RWPE1 (cell line): ENCODE measurements at regions not wholly inside any gene's neighbourhood (a gene's known extent, or its start where the extent isn't known, plus 50 kb on each side); places are given as distances from the start of the nearest gene placed in this dataset.

ENCODE experiments used
- CTCF ChIA-PET: fragments of 350-600 bp; sonication (Branson Sonifier 250); formaldehyde crosslinking; extraction: SDS; loops from one replicate; lab custom pipeline; 2021; lab: Yijun Ruan, JAX
- POLR2A ChIA-PET: fragments of 400-600 bp; formaldehyde crosslinking; extraction: SDS; loops from one replicate; lab custom pipeline; 2020; ENCODE audit warnings: antibody characterized with exemption; ENCODE audit not compliant: low non-redundant PET; lab: Yijun Ruan, JAX
- DNase-seq: peaks from one replicate; pipeline ENCODE4 v3.0.0; 2012; ENCODE audit warnings: low spot score
- H3K27ac ChIP-seq: fragments of 450-650 bp; 2 replicates; pipeline ENCODE4 v1.5.1; 2017
- TF ChIP-seq, protein P1 (sequence below): fragments of 450-650 bp; conservative IDR thresholded peaks from 2 replicates; pipeline ENCODE4 v1.5.1; 2017; ENCODE audit warnings: low read depth, mild to moderate bottlenecking

DNA sequence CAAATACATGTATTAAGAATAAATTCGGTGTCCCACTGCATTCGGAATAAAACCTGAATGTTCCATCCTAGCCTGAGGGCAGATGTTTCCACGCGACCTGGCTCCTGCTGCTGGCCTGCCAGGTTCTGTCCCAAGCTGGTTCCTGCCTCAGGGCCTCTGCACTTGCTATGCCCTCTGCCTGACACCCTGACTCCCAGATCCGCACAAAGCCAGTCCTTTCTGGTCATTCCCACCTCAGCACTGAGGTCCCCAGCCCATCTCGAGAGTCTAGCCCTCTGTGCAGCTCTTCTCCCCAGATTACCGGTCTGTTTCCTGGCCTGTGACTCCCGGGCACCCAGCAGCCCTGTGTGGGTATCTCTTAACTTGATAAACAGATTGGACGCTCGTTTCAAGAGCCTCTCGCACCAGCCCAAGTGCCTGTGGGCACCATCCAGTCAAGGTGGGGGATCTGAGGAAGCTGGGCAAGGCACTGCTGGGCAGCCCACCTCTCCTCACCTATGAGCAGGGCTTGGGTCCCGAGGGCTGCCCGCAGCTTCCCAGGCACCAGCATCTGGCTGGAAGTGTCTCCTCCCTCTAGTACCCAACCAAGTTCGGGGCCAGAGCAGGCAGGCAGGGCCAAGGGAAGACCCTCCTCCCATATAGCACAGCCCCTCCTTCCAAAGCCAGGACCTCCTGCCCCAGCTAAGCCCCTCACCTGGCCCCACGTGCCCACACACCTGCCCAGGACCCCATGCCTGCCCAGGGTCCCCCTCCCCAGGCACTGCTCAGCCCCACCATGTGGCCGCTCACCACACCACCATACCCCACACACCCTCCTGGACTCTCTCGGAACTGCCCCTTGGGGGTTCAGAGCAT, 132.2 kb downstream of the NCOR2 start:
- DNase-seq = no peak
- H3K27ac ChIP-seq = peak overlapping the region; percentile 54
- ChIA-PET CTCF (interaction anchor here (0.7 kb wide), 1 partner anchor 13 kb away, joined by 4 read pairs; no protein-coding TSS in a partner anchor), POLR2A (no interaction called here)
- TF ChIP-seq, protein P1, sequence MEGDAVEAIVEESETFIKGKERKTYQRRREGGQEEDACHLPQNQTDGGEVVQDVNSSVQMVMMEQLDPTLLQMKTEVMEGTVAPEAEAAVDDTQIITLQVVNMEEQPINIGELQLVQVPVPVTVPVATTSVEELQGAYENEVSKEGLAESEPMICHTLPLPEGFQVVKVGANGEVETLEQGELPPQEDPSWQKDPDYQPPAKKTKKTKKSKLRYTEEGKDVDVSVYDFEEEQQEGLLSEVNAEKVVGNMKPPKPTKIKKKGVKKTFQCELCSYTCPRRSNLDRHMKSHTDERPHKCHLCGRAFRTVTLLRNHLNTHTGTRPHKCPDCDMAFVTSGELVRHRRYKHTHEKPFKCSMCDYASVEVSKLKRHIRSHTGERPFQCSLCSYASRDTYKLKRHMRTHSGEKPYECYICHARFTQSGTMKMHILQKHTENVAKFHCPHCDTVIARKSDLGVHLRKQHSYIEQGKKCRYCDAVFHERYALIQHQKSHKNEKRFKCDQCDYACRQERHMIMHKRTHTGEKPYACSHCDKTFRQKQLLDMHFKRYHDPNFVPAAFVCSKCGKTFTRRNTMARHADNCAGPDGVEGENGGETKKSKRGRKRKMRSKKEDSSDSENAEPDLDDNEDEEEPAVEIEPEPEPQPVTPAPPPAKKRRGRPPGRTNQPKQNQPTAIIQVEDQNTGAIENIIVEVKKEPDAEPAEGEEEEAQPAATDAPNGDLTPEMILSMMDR = no peak

DNA sequence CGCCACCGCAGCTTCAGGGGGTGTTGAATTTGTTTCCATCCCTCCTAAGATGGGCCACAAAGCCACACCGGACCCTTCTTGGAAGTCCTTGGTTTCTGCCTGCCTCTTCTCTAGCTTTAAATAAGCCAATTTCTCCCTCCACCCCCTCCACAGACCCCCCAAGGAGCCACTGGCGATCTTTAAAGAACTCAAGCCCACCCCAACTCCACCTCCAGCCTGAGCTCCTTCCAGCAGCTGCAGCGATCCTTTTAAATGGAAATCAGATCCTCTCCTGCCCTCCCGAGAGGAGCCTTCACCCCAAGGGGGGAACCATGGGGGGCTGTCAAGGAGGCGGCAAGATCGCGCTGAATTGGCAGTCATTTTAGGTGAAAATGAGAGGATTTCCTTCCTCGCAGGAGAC, 133.1 kb downstream of the NCOR2 start:
- POLR2A ChIA-PET = no interaction called here
- TF ChIP-seq, protein P1 = no peak
- peak overlapping the region; percentile 54 for H3K27ac ChIP-seq
- no peak for DNase-seq
- CTCF ChIA-PET = interaction anchor here (0.6 kb wide), 1 partner anchor 22 kb away, joined by 3 read pairs; no protein-coding TSS in a partner anchor

- H3K27ac ChIP-seq = peak overlapping the region; percentile 54
- TF ChIP-seq, protein P1 = no peak
- POLR2A ChIA-PET = no interaction called here
- CTCF ChIA-PET = interaction anchor here (0.6 kb wide), 1 partner anchor 22 kb away, joined by 3 read pairs; no protein-coding TSS in a partner anchor
- DNase-seq = no peak
Observed at GRCh38 chr12:124433879-124434278, 133.5 kb downstream of the NCOR2 start.

GRCh38 chr12:124433147-124433874, 134.1 kb downstream of the NCOR2 start:
- ChIA-PET POLR2A (no interaction called here), CTCF (no interaction called here)
- TF ChIP-seq, protein P1 = no peak
- DNase-seq = no peak
- peak overlapping the region; percentile 54 for H3K27ac ChIP-seq

- peak overlapping the region; percentile 54 for H3K27ac ChIP-seq
- no peak for DNase-seq
- ChIA-PET CTCF (no interaction called here), POLR2A (no interaction called here)
- TF ChIP-seq, protein P1 = no peak
Observed at GRCh38 chr12:124432376-124432775, 135.0 kb downstream of the NCOR2 start.

DNA sequence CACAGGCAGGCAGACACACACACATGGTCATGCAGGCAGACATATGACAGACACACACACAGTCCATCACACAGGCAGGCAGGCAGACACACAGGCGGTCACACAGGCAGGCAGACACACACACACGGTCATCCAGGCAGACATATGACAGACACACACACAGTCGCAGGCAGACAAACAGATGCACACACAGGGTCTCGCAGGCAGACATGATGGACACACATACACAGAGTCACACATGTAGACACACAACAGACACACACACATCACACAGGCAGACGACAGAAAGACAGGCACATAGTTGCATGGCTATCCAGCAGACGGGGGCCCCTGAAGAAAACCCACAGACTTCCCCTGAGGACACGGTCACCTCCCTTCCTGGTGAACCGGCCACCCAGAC, 135.4 kb downstream of the NCOR2 start:
- TF ChIP-seq, protein P1 = no peak
- no peak for DNase-seq
- ChIA-PET POLR2A (no interaction called here), CTCF (no interaction called here)
- H3K27ac ChIP-seq = peak overlapping the region; percentile 54
